Gastroesophageal sphincter (tissue), 2 donors: ENCODE measurements at regions not wholly inside any gene's neighbourhood (a gene's known extent, or its start where the extent isn't known, plus 50 kb on each side); places are given as distances from the start of the nearest gene placed in this dataset.

Experiments
- EP300 ChIP-seq: sonication (generic); formaldehyde crosslinking; IDR thresholded peaks from one replicate; pipeline ENCODE4 v1.6.1; 2017; ENCODE audit warnings: antibody characterized with exemption, mild to moderate bottlenecking
- POLR2A ChIP-seq, 2 donors: fragments of 450-650 bp; IDR thresholded peaks; one replicate each; pipeline ENCODE4 v1.6.1; 2017; ENCODE audit warnings: antibody characterized with exemption in 2 of 2, mild to moderate bottlenecking in 2 of 2, moderate library complexity in 1 of 2

- TF ChIP-seq POLR2A (IDR thresholded peaks at IDR 0.05) (no peak), EP300 (no peak)
Observed at GRCh38 chr4:179584101-179584500, 2141.9 kb upstream of the AGA start.
